VCaP (cell line): ENCODE measurements at regions not wholly inside any gene's neighbourhood (a gene's known extent, or its start where the extent isn't known, plus 50 kb on each side); places are given as distances from the start of the nearest gene placed in this dataset.

ENCODE experiments used
- H3K27ac ChIP-seq: fragments of 450-650 bp; 2 replicates; pipeline ENCODE4 v1.5.1; 2017
- CTCF ChIP-seq: fragments of 450-650 bp; conservative IDR thresholded peaks from 2 replicates; pipeline ENCODE4 v1.5.1; 2017; ENCODE audit warnings: mild to moderate bottlenecking, moderate library complexity

GRCh38 chr17:62913991-62914570 is 52.0 kb upstream of the TANC2 start:
- TF ChIP-seq CTCF: no peak

GRCh38 chr17:62912363-62912762 is 53.7 kb upstream of the TANC2 start:
- TF ChIP-seq CTCF: no peak
- no peak overlapping the region for H3K27ac ChIP-seq

More at GRCh38 chr17:62913991-62914570, 52.0 kb upstream of the TANC2 start:
- no peak overlapping the region for H3K27ac ChIP-seq

GRCh38 chr17:62911114-62911513 is 54.9 kb upstream of the TANC2 start:
- no peak overlapping the region for H3K27ac ChIP-seq
- TF ChIP-seq CTCF: no peak

GRCh38 chr17:62910277-62910676 is 55.8 kb upstream of the TANC2 start:
- TF ChIP-seq CTCF: no peak
- H3K27ac ChIP-seq: no peak overlapping the region

GRCh38 chr17:62907961-62908360 is 58.1 kb upstream of the TANC2 start:
- no peak for TF ChIP-seq CTCF
- no peak overlapping the region for H3K27ac ChIP-seq

- no peak for TF ChIP-seq CTCF
- no peak overlapping the region for H3K27ac ChIP-seq
Observed at GRCh38 chr17:62906881-62907280, 59.2 kb upstream of the TANC2 start.

GRCh38 chr17:62905233-62905632 is 60.8 kb upstream of the TANC2 start:
- TF ChIP-seq CTCF: no peak
- no peak overlapping the region for H3K27ac ChIP-seq
